ENCODE measurements at regions not wholly inside any gene's neighbourhood (a gene's known extent, or its start where the extent isn't known, plus 50 kb on each side); places are given as distances from the start of the nearest gene placed in this dataset.

DNA sequence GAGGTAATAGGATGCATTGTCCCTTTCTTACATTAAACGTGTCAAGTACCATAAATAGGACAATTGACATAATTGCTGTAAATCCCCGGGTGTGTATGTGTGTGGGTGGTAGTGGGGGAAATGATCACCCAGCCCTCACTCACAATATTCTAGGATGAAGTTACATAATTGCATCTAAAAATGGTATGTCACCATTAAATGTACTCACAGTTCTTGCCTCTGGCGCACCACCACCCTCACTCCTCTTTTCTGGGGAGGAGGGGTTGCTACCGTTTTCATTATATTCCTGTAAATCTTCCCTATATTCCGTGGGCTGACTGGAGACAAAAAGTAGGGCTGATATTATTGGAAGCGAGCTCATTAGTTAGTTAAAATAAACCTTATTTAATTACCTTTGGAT lies 563.8 kb downstream of the TLR4 start:
- Mint-ChIP-seq H3K4me1 (ENCODE audit: low read depth, unreplicated experiment) (no peaks in the 10 kb centered on the region), H3K36me3 (ENCODE audit: low read depth, unreplicated experiment) (no peaks in the 10 kb centered on the region), H3K27me3 (ENCODE audit: low read depth, unreplicated experiment) (no peaks in the 10 kb centered on the region), H3K4me3 (ENCODE audit: unreplicated experiment) (no peak overlapping the region), H3K9me3 (ENCODE audit: unreplicated experiment) (no peaks in the 10 kb centered on the region), H3K27ac (ENCODE audit: unreplicated experiment) (no peak overlapping the region)
- no peaks in the 10 kb centered on the region for H3K9me3 ChIP-seq (ENCODE audit: insufficient read depth, low read depth, low read length)
- FAIRE-seq, result no peak
- no peak for DNase-seq (ENCODE audit: low read depth)
- H3K36me3 ChIP-seq (ENCODE audit: insufficient read depth, low read length), result no peaks in the 10 kb centered on the region
- H3K4me2 ChIP-seq (ENCODE audit: low read length), result no peak overlapping the region
- H4K20me1 ChIP-seq (ENCODE audit: insufficient read depth, low read length), result no peaks in the 10 kb centered on the region
- no peaks in the 10 kb centered on the region for H3K79me2 ChIP-seq (ENCODE audit: insufficient read depth, low read length)
- no peak overlapping the region for H3K27ac ChIP-seq (ENCODE audit: low read depth, low read length)
- H2AFZ ChIP-seq (ENCODE audit: low read depth, low read length), result no peak overlapping the region
- H3K27me3 ChIP-seq (ENCODE audit: insufficient read depth, low read length), result no peaks in the 10 kb centered on the region
- no peak overlapping the region for H3K4me3 ChIP-seq (ENCODE audit: insufficient read depth, low read depth, low read length)
- no peak for TF ChIP-seq EZH2 (IDR thresholded peaks at IDR 0.05; ENCODE audit: insufficient read depth, low read length)
- TF ChIP-seq, protein P1, sequence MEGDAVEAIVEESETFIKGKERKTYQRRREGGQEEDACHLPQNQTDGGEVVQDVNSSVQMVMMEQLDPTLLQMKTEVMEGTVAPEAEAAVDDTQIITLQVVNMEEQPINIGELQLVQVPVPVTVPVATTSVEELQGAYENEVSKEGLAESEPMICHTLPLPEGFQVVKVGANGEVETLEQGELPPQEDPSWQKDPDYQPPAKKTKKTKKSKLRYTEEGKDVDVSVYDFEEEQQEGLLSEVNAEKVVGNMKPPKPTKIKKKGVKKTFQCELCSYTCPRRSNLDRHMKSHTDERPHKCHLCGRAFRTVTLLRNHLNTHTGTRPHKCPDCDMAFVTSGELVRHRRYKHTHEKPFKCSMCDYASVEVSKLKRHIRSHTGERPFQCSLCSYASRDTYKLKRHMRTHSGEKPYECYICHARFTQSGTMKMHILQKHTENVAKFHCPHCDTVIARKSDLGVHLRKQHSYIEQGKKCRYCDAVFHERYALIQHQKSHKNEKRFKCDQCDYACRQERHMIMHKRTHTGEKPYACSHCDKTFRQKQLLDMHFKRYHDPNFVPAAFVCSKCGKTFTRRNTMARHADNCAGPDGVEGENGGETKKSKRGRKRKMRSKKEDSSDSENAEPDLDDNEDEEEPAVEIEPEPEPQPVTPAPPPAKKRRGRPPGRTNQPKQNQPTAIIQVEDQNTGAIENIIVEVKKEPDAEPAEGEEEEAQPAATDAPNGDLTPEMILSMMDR (IDR thresholded peaks at IDR 0.05; ENCODE audit: insufficient read depth, low read depth, low read length), result no peak
- no peak overlapping the region for H3K9ac ChIP-seq (ENCODE audit: low read length)
- no peaks in the 10 kb centered on the region for H3K4me1 ChIP-seq (ENCODE audit: insufficient read depth, low read length)

- Histone ChIP-seq H3K9ac (ENCODE audit: low read length) (no peak overlapping the region), H3K79me2 (ENCODE audit: insufficient read depth, low read length) (no peaks in the 10 kb centered on the region), H3K27me3 (ENCODE audit: insufficient read depth, low read length) (no peaks in the 10 kb centered on the region), H3K4me3 (ENCODE audit: insufficient read depth, low read depth, low read length) (no peak overlapping the region), H3K4me2 (ENCODE audit: low read length) (no peak overlapping the region), H3K4me1 (ENCODE audit: insufficient read depth, low read length) (no peaks in the 10 kb centered on the region), H3K36me3 (ENCODE audit: insufficient read depth, low read length) (no peaks in the 10 kb centered on the region), H3K27ac (ENCODE audit: low read depth, low read length) (no peak overlapping the region), H2AFZ (ENCODE audit: low read depth, low read length) (no peak overlapping the region), H3K9me3 (ENCODE audit: insufficient read depth, low read depth, low read length) (no peaks in the 10 kb centered on the region), H4K20me1 (ENCODE audit: insufficient read depth, low read length) (no peaks in the 10 kb centered on the region)
- Mint-ChIP-seq H3K9me3 (ENCODE audit: unreplicated experiment) (no peaks in the 10 kb centered on the region), H3K27ac (ENCODE audit: unreplicated experiment) (no peak overlapping the region), H3K4me1 (ENCODE audit: low read depth, unreplicated experiment) (no peaks in the 10 kb centered on the region), H3K36me3 (ENCODE audit: low read depth, unreplicated experiment) (no peaks in the 10 kb centered on the region), H3K27me3 (ENCODE audit: low read depth, unreplicated experiment) (no peaks in the 10 kb centered on the region), H3K4me3 (ENCODE audit: unreplicated experiment) (no peak overlapping the region)
- no peak for TF ChIP-seq EZH2 (IDR thresholded peaks at IDR 0.05; ENCODE audit: insufficient read depth, low read length)
- TF ChIP-seq, protein P1 (IDR thresholded peaks at IDR 0.05; ENCODE audit: insufficient read depth, low read depth, low read length), result no peak
- DNase-seq (ENCODE audit: low read depth) (no peak), FAIRE-seq (no peak)
Measured at GRCh38 chr9:118269623-118270022, 565.4 kb downstream of the TLR4 start.

GRCh38 chr9:118271331-118271730 lies 567.1 kb downstream of the TLR4 start:
- Mint-ChIP-seq H3K9me3 (ENCODE audit: unreplicated experiment) (no peaks in the 10 kb centered on the region), H3K36me3 (ENCODE audit: low read depth, unreplicated experiment) (no peaks in the 10 kb centered on the region), H3K27ac (ENCODE audit: unreplicated experiment) (no peak overlapping the region), H3K4me1 (ENCODE audit: low read depth, unreplicated experiment) (no peaks in the 10 kb centered on the region), H3K27me3 (ENCODE audit: low read depth, unreplicated experiment) (no peaks in the 10 kb centered on the region), H3K4me3 (ENCODE audit: unreplicated experiment) (no peak overlapping the region)
- Histone ChIP-seq H3K79me2 (ENCODE audit: insufficient read depth, low read length) (no peaks in the 10 kb centered on the region), H2AFZ (ENCODE audit: low read depth, low read length) (no peak overlapping the region), H3K27ac (ENCODE audit: low read depth, low read length) (no peak overlapping the region), H3K9me3 (ENCODE audit: insufficient read depth, low read depth, low read length) (no peaks in the 10 kb centered on the region), H3K9ac (ENCODE audit: low read length) (no peak overlapping the region), H4K20me1 (ENCODE audit: insufficient read depth, low read length) (no peaks in the 10 kb centered on the region), H3K4me1 (ENCODE audit: insufficient read depth, low read length) (no peaks in the 10 kb centered on the region), H3K27me3 (ENCODE audit: insufficient read depth, low read length) (no peaks in the 10 kb centered on the region), H3K4me3 (ENCODE audit: insufficient read depth, low read depth, low read length) (no peak overlapping the region), H3K4me2 (ENCODE audit: low read length) (no peak overlapping the region), H3K36me3 (ENCODE audit: insufficient read depth, low read length) (no peaks in the 10 kb centered on the region)
- FAIRE-seq (no peak), DNase-seq (ENCODE audit: low read depth) (peak; percentile 40)
- no peak for TF ChIP-seq EZH2 (IDR thresholded peaks at IDR 0.05; ENCODE audit: insufficient read depth, low read length)
- TF ChIP-seq, protein P1 (IDR thresholded peaks at IDR 0.05; ENCODE audit: insufficient read depth, low read depth, low read length), result no peak

All from astrocyte (in vitro differentiated cells and primary cell).